ENCODE measurements at regions not wholly inside any gene's neighbourhood (a gene's known extent, or its start where the extent isn't known, plus 50 kb on each side); places are given as distances from the start of the nearest gene placed in this dataset.

DNA sequence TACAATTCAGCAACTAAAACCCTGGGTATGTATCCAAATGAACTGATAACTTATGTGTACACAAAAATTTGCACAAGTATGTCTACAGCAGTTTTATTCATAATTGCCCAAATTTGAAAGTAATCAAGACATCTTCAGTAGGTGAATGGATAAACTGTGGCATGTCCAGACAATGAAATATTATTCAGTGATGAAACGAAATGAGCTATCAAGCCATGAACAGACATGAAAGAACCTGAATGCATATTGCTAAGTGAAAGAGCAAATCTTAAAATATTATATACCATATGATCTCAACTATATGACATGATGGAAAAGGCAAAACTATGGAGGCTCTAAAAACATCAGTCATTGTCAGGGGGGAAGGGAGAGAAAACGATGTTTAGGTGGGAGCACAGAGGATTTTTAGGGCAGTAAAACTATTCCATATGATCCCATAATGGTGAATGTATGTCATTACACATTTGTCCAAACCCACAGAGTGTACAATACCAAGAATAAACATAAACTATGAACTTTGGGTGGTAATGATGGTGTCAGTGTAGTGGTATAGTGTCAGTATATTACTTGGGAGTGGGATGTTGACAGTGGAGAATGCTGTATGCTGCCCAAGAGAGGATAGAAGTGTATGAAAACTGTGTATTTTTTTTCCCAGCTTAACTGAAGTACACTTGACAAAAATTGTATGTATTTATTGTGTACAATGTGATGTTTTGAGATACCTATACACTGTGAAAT lies 92.8 kb upstream of the PPP2R5A start:
- TF ChIP-seq, protein P1, sequence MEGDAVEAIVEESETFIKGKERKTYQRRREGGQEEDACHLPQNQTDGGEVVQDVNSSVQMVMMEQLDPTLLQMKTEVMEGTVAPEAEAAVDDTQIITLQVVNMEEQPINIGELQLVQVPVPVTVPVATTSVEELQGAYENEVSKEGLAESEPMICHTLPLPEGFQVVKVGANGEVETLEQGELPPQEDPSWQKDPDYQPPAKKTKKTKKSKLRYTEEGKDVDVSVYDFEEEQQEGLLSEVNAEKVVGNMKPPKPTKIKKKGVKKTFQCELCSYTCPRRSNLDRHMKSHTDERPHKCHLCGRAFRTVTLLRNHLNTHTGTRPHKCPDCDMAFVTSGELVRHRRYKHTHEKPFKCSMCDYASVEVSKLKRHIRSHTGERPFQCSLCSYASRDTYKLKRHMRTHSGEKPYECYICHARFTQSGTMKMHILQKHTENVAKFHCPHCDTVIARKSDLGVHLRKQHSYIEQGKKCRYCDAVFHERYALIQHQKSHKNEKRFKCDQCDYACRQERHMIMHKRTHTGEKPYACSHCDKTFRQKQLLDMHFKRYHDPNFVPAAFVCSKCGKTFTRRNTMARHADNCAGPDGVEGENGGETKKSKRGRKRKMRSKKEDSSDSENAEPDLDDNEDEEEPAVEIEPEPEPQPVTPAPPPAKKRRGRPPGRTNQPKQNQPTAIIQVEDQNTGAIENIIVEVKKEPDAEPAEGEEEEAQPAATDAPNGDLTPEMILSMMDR (IDR thresholded peaks at IDR 0.05; ENCODE audit: insufficient read depth, low read length, severe bottlenecking) = no peak
- Histone ChIP-seq H3K4me3 (ENCODE audit: low read depth, low read length) (no peak overlapping the region), H3K27me3 (ENCODE audit: control insufficient read depth, insufficient read depth, low read length) (no peaks in the 10 kb centered on the region), H3K36me3 (ENCODE audit: control insufficient read depth, insufficient read depth, low read length) (no peaks in the 10 kb centered on the region)
- DNase-seq (ENCODE audit: low read depth) (peak; percentile 64), FAIRE-seq (no peak)

DNA sequence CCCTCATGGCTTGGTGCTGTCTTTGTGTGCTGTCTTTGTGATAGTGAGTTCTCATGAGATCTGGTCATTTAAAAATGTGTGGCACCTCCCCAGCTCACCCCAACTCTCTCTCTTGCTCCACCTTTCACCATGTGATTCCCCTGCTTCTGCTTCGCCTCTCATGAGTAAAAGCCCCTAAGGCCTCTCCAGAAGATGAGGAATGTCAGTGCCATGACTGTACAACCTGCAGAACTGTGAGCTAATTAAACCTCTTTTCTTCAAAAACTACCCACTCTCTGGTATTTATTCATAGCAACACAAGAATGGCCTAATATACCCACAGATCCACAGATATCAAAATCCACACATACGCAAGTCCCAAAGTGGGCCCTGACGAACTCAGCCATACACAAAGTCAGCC lies 88.9 kb upstream of the PPP2R5A start:
- DNase-seq (ENCODE audit: low read depth) (peak; percentile 59), FAIRE-seq (no peak)
- TF ChIP-seq, protein P1 (IDR thresholded peaks at IDR 0.05; ENCODE audit: insufficient read depth, low read length, severe bottlenecking) = no peak
- Histone ChIP-seq H3K4me3 (ENCODE audit: low read depth, low read length) (no peak overlapping the region), H3K36me3 (ENCODE audit: control insufficient read depth, insufficient read depth, low read length) (no peaks in the 10 kb centered on the region), H3K27me3 (ENCODE audit: control insufficient read depth, insufficient read depth, low read length) (no peaks in the 10 kb centered on the region)

DNA sequence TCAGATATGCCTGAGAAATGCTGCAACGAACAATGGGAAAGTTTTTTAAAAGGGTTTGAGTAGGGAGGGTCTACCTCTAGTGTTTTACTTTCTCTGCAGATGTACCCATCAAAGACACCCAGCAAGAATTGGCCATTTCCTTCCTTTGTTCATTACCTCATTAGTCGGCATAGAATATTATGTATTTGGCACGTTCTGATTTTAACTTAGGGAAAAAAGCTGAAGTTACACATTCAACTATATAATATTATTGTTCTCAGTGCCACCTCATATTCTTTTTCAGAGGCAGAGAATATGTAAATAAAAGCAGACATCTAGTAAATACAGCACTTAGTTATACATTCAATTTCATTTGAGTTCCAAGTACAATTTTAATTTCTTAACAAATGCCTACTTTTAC lies 83.7 kb upstream of the PPP2R5A start:
- Histone ChIP-seq H3K27me3 (ENCODE audit: control insufficient read depth, insufficient read depth, low read length) (no peaks in the 10 kb centered on the region), H3K4me3 (ENCODE audit: low read depth, low read length) (no peak overlapping the region), H3K36me3 (ENCODE audit: control insufficient read depth, insufficient read depth, low read length) (no peaks in the 10 kb centered on the region)
- TF ChIP-seq, protein P1 (IDR thresholded peaks at IDR 0.05; ENCODE audit: insufficient read depth, low read length, severe bottlenecking) = no peak
- FAIRE-seq (no peak), DNase-seq (ENCODE audit: low read depth) (no peak)

DNA sequence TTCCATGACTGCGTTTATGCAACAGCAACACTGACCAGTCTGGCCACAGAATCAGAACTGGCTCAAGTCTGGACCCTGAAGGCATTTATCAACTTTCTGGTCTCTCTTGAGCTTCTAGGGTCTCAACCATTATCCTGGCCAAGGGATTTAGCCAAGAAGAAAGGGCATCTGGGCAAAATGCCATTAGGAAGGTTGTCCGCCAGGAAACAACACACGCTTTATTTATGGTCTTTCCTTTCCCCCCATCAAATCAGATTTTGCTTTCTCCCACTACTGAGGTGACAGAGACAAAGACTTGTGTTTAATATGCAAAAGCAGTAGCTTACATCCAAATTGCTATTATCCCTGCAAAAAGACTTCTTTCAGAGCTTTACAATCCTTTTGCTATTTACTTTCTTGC lies 81.6 kb upstream of the PPP2R5A start:
- DNase-seq (ENCODE audit: low read depth) (no peak), FAIRE-seq (no peak)
- Histone ChIP-seq H3K4me3 (ENCODE audit: low read depth, low read length) (no peak overlapping the region), H3K27me3 (ENCODE audit: control insufficient read depth, insufficient read depth, low read length) (no peaks in the 10 kb centered on the region), H3K36me3 (ENCODE audit: control insufficient read depth, insufficient read depth, low read length) (no peaks in the 10 kb centered on the region)
- TF ChIP-seq, protein P1 (IDR thresholded peaks at IDR 0.05; ENCODE audit: insufficient read depth, low read length, severe bottlenecking) = no peak

DNA sequence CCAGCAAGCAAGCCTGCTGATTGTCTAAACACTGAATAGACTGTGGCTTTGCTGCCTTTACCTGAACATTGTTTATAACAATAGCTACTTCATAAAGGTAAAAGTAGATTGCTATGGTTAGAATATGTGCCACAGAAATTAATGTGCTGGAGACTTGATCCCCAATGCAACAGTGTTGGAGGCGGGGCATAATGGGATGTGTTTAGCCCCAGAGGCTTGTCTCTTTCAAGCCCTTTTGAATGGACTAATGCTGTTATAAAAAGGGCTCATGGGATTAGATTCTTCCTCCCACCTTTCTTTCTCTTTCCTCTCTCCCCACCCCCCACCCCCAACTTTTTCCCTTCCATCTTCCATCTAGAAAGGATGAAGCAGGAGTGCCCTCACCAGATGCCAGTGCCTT lies 80.2 kb upstream of the PPP2R5A start:
- H3K36me3 ChIP-seq (ENCODE audit: control insufficient read depth, insufficient read depth, low read length) = no peaks in the 10 kb centered on the region
- H3K27me3 ChIP-seq (ENCODE audit: control insufficient read depth, insufficient read depth, low read length) = no peaks in the 10 kb centered on the region
- DNase-seq (ENCODE audit: low read depth) (no peak), FAIRE-seq (no peak)
- TF ChIP-seq, protein P1 (IDR thresholded peaks at IDR 0.05; ENCODE audit: insufficient read depth, low read length, severe bottlenecking) = no peak
- H3K4me3 ChIP-seq (ENCODE audit: low read depth, low read length) = no peak overlapping the region

DNA sequence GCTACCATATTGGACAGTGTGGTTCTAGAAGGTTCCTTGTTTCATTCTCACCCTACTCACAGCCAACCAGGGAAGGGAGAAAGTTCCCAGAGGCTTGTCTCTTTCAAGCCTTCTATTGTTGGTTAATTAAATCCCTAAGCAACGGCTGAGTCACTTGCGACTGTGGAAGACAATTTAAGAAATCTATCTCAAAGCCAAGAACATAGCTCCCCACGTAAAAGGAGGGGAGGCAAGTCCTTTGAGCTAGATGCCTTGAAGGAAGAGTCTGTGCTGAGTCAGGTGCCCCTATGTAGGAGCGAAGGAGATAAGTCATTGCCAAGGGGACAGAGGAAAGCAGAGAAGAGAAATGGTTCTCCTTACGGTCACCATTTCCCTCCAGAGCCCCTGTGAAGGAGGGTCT lies 79.4 kb upstream of the PPP2R5A start:
- TF ChIP-seq, protein P1 (IDR thresholded peaks at IDR 0.05; ENCODE audit: insufficient read depth, low read length, severe bottlenecking) = no peak
- DNase-seq (ENCODE audit: low read depth) (no peak), FAIRE-seq (no peak)

More for the DNA sequence above, 79.4 kb upstream of the PPP2R5A start:
- Histone ChIP-seq H3K4me3 (ENCODE audit: low read depth, low read length) (no peak overlapping the region), H3K27me3 (ENCODE audit: control insufficient read depth, insufficient read depth, low read length) (no peaks in the 10 kb centered on the region), H3K36me3 (ENCODE audit: control insufficient read depth, insufficient read depth, low read length) (no peaks in the 10 kb centered on the region)
